Activated CD8-positive, alpha-beta T cell treated with anti-CD3 and anti-CD28 coated beads for 36 hours (primary cell): ENCODE measurements at regions not wholly inside any gene's neighbourhood (a gene's known extent, or its start where the extent isn't known, plus 50 kb on each side); places are given as distances from the start of the nearest gene placed in this dataset.

Experiments
- ATAC-seq: fragments of 200-7000 bp; cut with Tn5 transposase; one replicate; pipeline ENCODE4 v1.10.0; 2021; ENCODE audit warnings: mild to moderate bottlenecking, moderate library complexity
- CTCF ChIA-PET: fragments of 350-600 bp; sonication (Branson Sonifier 250); formaldehyde crosslinking; loops from one replicate; lab custom pipeline; 2021; ENCODE audit warnings: antibody characterized with exemption; lab: Charles Lee
- POLR2A ChIA-PET: fragments of 350-600 bp; sonication (Branson Sonifier 250); formaldehyde crosslinking; loops from one replicate; lab custom pipeline; 2021; ENCODE audit warnings: antibody characterized with exemption; lab: Charles Lee
- DNase-seq: peaks from one replicate; pipeline ENCODE4 v3.0.0-alpha.2; 2020
- H3K27ac Mint-ChIP-seq: one replicate; pipeline ENCODE4 v1.8.0; 2021; ENCODE audit warnings: mild to moderate bottlenecking, mixed read lengths
- H3K27me3 Mint-ChIP-seq: one replicate; pipeline ENCODE4 v1.8.0; 2021; ENCODE audit warnings: mixed read lengths
- H3K36me3 Mint-ChIP-seq: one replicate; pipeline ENCODE4 v1.8.0; 2021; ENCODE audit warnings: low read depth, mixed read lengths
- H3K4me1 Mint-ChIP-seq: one replicate; pipeline ENCODE4 v1.8.0; 2021; ENCODE audit warnings: low read depth, mixed read lengths
- H3K4me3 Mint-ChIP-seq: one replicate; pipeline ENCODE4 v1.8.0; 2021; ENCODE audit warnings: mild to moderate bottlenecking, moderate library complexity, mixed read lengths
- H3K9me3 Mint-ChIP-seq: one replicate; pipeline ENCODE4 v1.8.0; 2021; ENCODE audit warnings: mixed read lengths
- intact Hi-C: fragments of 100-400 bp; cut with micrococcal nuclease; formaldehyde crosslinking; loops from one replicate; pipeline ENCODE4 v1.10.0; 2022
- TF ChIP-seq, protein P1 (sequence below): fragments of 200-600 bp; IDR thresholded peaks from one replicate; pipeline ENCODE4 v1.8.0; 2022; ENCODE audit warnings: antibody characterized with exemption, mild to moderate bottlenecking

DNA sequence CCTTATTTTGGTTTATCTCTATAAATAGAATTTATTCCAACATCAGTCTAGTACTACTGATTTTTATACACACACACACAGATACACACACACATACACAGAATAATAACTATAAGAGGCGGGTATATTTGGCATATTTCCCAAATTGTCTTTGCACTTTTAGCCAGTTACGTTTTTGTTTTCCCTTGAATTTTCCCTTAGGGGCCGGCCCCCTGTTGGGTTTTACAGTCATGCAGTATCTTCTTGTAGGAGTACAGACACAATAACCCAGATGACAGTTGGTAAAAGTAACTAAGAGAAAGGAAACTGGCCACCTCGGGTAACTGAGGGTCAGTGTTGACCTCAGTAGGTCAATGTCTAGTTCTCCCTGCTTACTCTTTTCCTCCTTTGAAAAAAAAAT is 50.9 kb downstream of the DISP1 start:
- H3K27me3 Mint-ChIP-seq, result no peaks in the 10 kb centered on the region
- H3K4me3 Mint-ChIP-seq, result no peak overlapping the region
- ATAC-seq (no peak), DNase-seq (no peak)
- ChIA-PET CTCF (no interaction called here), POLR2A (no interaction called here)
- no peaks in the 10 kb centered on the region for H3K9me3 Mint-ChIP-seq
- H3K27ac Mint-ChIP-seq, result no peak overlapping the region
- peaks cover 4% of the 10 kb centered on the region for H3K4me1 Mint-ChIP-seq
- TF ChIP-seq, protein P1, sequence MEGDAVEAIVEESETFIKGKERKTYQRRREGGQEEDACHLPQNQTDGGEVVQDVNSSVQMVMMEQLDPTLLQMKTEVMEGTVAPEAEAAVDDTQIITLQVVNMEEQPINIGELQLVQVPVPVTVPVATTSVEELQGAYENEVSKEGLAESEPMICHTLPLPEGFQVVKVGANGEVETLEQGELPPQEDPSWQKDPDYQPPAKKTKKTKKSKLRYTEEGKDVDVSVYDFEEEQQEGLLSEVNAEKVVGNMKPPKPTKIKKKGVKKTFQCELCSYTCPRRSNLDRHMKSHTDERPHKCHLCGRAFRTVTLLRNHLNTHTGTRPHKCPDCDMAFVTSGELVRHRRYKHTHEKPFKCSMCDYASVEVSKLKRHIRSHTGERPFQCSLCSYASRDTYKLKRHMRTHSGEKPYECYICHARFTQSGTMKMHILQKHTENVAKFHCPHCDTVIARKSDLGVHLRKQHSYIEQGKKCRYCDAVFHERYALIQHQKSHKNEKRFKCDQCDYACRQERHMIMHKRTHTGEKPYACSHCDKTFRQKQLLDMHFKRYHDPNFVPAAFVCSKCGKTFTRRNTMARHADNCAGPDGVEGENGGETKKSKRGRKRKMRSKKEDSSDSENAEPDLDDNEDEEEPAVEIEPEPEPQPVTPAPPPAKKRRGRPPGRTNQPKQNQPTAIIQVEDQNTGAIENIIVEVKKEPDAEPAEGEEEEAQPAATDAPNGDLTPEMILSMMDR, result no peak
- peaks cover 2% of the 10 kb centered on the region for H3K36me3 Mint-ChIP-seq
- intact Hi-C loops, result no loop called here

- intact Hi-C loops, result no loop called here
Observed at GRCh38 chr1:222867316-222867715, 52.5 kb downstream of the DISP1 start.

GRCh38 chr1:222876182-222876581 is 61.3 kb downstream of the DISP1 start:
- Mint-ChIP-seq H3K4me1 (peaks cover 34% of the 10 kb centered on the region), H3K27me3 (no peaks in the 10 kb centered on the region), H3K36me3 (peaks cover 36% of the 10 kb centered on the region), H3K4me3 (no peak overlapping the region), H3K9me3 (peaks cover 5% of the 10 kb centered on the region), H3K27ac (no peak overlapping the region)
- ChIA-PET POLR2A (no interaction called here), CTCF (interaction anchor here (0.7 kb wide), 1 partner anchor 8 kb away, joined by 4 read pairs; no protein-coding TSS in a partner anchor)
- TF ChIP-seq, protein P1, result no peak
- DNase-seq, result no peak
- intact Hi-C loops, result no loop called here
- no peak for ATAC-seq

More at GRCh38 chr1:222867316-222867715, 52.5 kb downstream of the DISP1 start:
- Mint-ChIP-seq H3K27me3 (no peaks in the 10 kb centered on the region), H3K36me3 (peaks cover 2% of the 10 kb centered on the region), H3K9me3 (peaks cover 3% of the 10 kb centered on the region), H3K4me1 (no peaks in the 10 kb centered on the region), H3K4me3 (no peak overlapping the region), H3K27ac (no peak overlapping the region)
- POLR2A ChIA-PET, result no interaction called here
- TF ChIP-seq, protein P1, result no peak
- DNase-seq (no peak), ATAC-seq (no peak)
- CTCF ChIA-PET, result interaction anchor here (1.1 kb wide), 1 partner anchor 9 kb away, joined by 4 read pairs; no protein-coding TSS in a partner anchor

- no peak overlapping the region for H3K4me3 Mint-ChIP-seq
- peaks cover 5% of the 10 kb centered on the region for H3K9me3 Mint-ChIP-seq
- peaks cover 36% of the 10 kb centered on the region for H3K4me1 Mint-ChIP-seq
- ChIA-PET POLR2A (no interaction called here), CTCF (no interaction called here)
- H3K36me3 Mint-ChIP-seq, result peaks cover 28% of the 10 kb centered on the region
- DNase-seq (no peak), ATAC-seq (no peak)
- H3K27ac Mint-ChIP-seq, result no peak overlapping the region
- intact Hi-C loops, result no loop called here
- H3K27me3 Mint-ChIP-seq, result no peaks in the 10 kb centered on the region
- TF ChIP-seq, protein P1, result no peak
Observed at GRCh38 chr1:222877854-222878253, 63.0 kb downstream of the DISP1 start.

GRCh38 chr1:222880587-222880986 is 65.7 kb downstream of the DISP1 start:
- POLR2A ChIA-PET, result no interaction called here
- CTCF ChIA-PET, result no interaction called here
- Mint-ChIP-seq H3K27ac (peak overlapping the region; percentile 91), H3K9me3 (peaks cover 3% of the 10 kb centered on the region), H3K36me3 (peaks cover 12% of the 10 kb centered on the region), H3K27me3 (no peaks in the 10 kb centered on the region), H3K4me1 (peaks cover 28% of the 10 kb centered on the region), H3K4me3 (no peak overlapping the region)
- peak; percentile 89 for ATAC-seq
- intact Hi-C loops, result no loop called here
- peak; percentile 64 for DNase-seq
- TF ChIP-seq, protein P1, result no peak
